ENCODE measurements at regions not wholly inside any gene's neighbourhood (a gene's known extent, or its start where the extent isn't known, plus 50 kb on each side); places are given as distances from the start of the nearest gene placed in this dataset.

GRCh38 chr11:97610854-97611253 lies 1221.0 kb downstream of the JRKL start:
- H3K18ac ChIP-seq (ENCODE audit: low read depth, low read length) = no peak overlapping the region
- BruUV-seq (replicated peaks) = no TSS peak
- no peak overlapping the region for H4K91ac ChIP-seq (ENCODE audit: insufficient read depth, low read depth, low read length)
- no peaks in the 10 kb centered on the region for H3K9me1 ChIP-seq (ENCODE audit: insufficient read depth, low read length)
- H4K8ac ChIP-seq (ENCODE audit: low read depth in 2 of 2, low read length in 2 of 2) = no peak overlapping the region
- H4K5ac ChIP-seq (ENCODE audit: low read depth, low read length) = no peak overlapping the region
- no peaks in the 10 kb centered on the region for H4K20me1 ChIP-seq (ENCODE audit: insufficient read depth, low read length)
- no peak for ATAC-seq (ENCODE audit: low read depth)
- no peak overlapping the region for H3K27ac ChIP-seq (ENCODE audit: insufficient read depth, low read length)
- no peak overlapping the region for H3K4me3 ChIP-seq (ENCODE audit: insufficient read depth, low read depth, low read length)
- H3K27me3 ChIP-seq (ENCODE audit: control insufficient read depth, insufficient read depth, low read length) = no peaks in the 10 kb centered on the region
- no peak overlapping the region for H2BK20ac ChIP-seq (ENCODE audit: low read depth, low read length)
- H2AFZ ChIP-seq (replicated peaks; ENCODE audit: low read length, poor library complexity) = no peak overlapping the region
- no peak overlapping the region for H3K9ac ChIP-seq (ENCODE audit: low read depth, low read length)
- H3K56ac ChIP-seq (ENCODE audit: extremely low read depth, insufficient read depth, low read length) = no peak overlapping the region
- H3K23ac ChIP-seq (ENCODE audit: low read depth, low read length) = no peak overlapping the region
- H2BK5ac ChIP-seq (ENCODE audit: low read depth, low read length, poor library complexity, severe bottlenecking) = no peak overlapping the region
- H3K9me3 ChIP-seq (ENCODE audit: control insufficient read depth, insufficient read depth, low read length) = peaks cover 20% of the 10 kb centered on the region
- WGBS, 2 experiments (ENCODE audit: extremely low coverage in 2 of 2, insufficient read length in 1 of 2) = 100% methylated on average over 2 of the region's 5 CpGs; no CpG with 5 or more reads in 1 of the 2 experiments
- dilution Hi-C loops (cut with HindIII; ENCODE audit: low sequenced_read_pairs, unreplicated experiment) (no loop called here), in situ Hi-C loops (cut with MboI; ENCODE audit: low sequenced_read_pairs) (no loop called here), intact Hi-C loops (cut with micrococcal nuclease) (no loop called here)
- H3K36me3 ChIP-seq (ENCODE audit: control insufficient read depth, insufficient read depth, low read length) = no peaks in the 10 kb centered on the region
- H3K79me1 ChIP-seq (ENCODE audit: low read depth in 1 of 2, low read length in 2 of 2) = no peaks in the 10 kb centered on the region
- no peaks in the 10 kb centered on the region for H3K4me1 ChIP-seq (ENCODE audit: control insufficient read depth, insufficient read depth, low read length)
- no peak overlapping the region for H3K4ac ChIP-seq (ENCODE audit: low read depth, low read length)
- no peak overlapping the region for H3K14ac ChIP-seq (replicated peaks; ENCODE audit: low read depth, low read length)
- TF ChIP-seq ELK1 (IDR thresholded peaks at IDR 0.05; ENCODE audit: borderline replicate concordance, low read depth, low read length) (no peak), USF2 (IDR thresholded peaks at IDR 0.05; ENCODE audit: low read depth, low read length) (no peak), MAZ (IDR thresholded peaks at IDR 0.05; ENCODE audit: borderline replicate concordance, low read depth, low read length) (no peak), NFE2L2 (IDR thresholded peaks at IDR 0.05; ENCODE audit: low read depth, low read length) (no peak), POLR2A (IDR thresholded peaks at IDR 0.05; ENCODE audit: low read depth, low read length) (no peak), CHD1 (IDR thresholded peaks at IDR 0.05; ENCODE audit: low read depth, low read length) (no peak), SMC3 (IDR thresholded peaks at IDR 0.05; ENCODE audit: low read depth, low read length) (no peak)
- ChIA-PET POLR2A (ENCODE audit: unreplicated experiment) (no interaction called here), CTCF (no interaction called here)
- no peak overlapping the region for H3K4me2 ChIP-seq (ENCODE audit: low read depth, low read length)
- H2AK5ac ChIP-seq (ENCODE audit: low read depth, low read length) = no peak overlapping the region
- no peak overlapping the region for H2AK9ac ChIP-seq (replicated peaks; ENCODE audit: low read depth, low read length, poor library complexity)
- no peak overlapping the region for H2BK15ac ChIP-seq (ENCODE audit: low read depth, low read length)
- no peak for DNase-seq
- no peak overlapping the region for H2BK120ac ChIP-seq (ENCODE audit: low read depth, low read length)

Data from IMR-90 (cell line).